ENCODE measurements at regions not wholly inside any gene's neighbourhood (a gene's known extent, or its start where the extent isn't known, plus 50 kb on each side); places are given as distances from the start of the nearest gene placed in this dataset.

DNA sequence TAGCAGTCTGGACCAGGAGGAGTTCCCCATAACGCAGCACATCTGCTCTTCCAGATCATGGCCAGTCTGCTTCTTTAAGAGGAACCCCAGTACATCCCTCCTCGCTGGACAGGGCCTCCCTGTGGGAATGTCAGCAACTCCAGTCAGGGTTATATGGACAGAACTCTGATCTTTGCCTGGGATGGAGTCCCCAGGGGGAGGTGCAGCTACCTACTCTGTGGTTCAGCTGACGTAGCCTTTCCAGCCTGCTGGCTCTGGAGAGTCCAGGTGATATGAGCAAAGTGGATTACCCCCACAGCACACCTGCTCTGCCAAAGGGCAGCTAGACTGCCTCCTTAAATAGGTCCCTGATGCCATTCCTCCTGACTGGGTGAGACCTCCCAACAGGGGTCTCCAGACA, 417.1 kb upstream of the EPHA3 start:
- TF ChIP-seq CTCF (IDR thresholded peaks at IDR 0.05) (no peak), POLR2AphosphoS5 (IDR thresholded peaks at IDR 0.05) (no peak), EP300 (IDR thresholded peaks at IDR 0.05) (no peak), POLR2A (IDR thresholded peaks at IDR 0.05) (no peak)

Measured in stomach (tissue), 4 donors.